ENCODE measurements at regions not wholly inside any gene's neighbourhood (a gene's known extent, or its start where the extent isn't known, plus 50 kb on each side); places are given as distances from the start of the nearest gene placed in this dataset.

- no peak for DNase-seq
Measured at GRCh38 chr15:37261685-37262084, 161.3 kb upstream of the MEIS2 start.

- no peak for DNase-seq
Measured at GRCh38 chr15:37262922-37263608, 162.7 kb upstream of the MEIS2 start.

GRCh38 chr15:37289109-37289765, 188.9 kb upstream of the MEIS2 start:
- DNase-seq: no peak

- DNase-seq: no peak
Measured at GRCh38 chr15:37291920-37292319, 191.6 kb upstream of the MEIS2 start.

GRCh38 chr15:37298271-37298670, 197.9 kb upstream of the MEIS2 start:
- no peak for DNase-seq

GRCh38 chr15:37339437-37339836, 239.1 kb upstream of the MEIS2 start:
- DNase-seq: no peak

- DNase-seq: no peak
Measured at GRCh38 chr15:37339856-37340255, 239.5 kb upstream of the MEIS2 start.

GRCh38 chr15:37340438-37340837, 240.1 kb upstream of the MEIS2 start:
- no peak for DNase-seq

GRCh38 chr15:37359101-37359892, 258.9 kb upstream of the MEIS2 start:
- no peak for DNase-seq

- no peak for DNase-seq
Measured at GRCh38 chr15:37359893-37360290, 259.5 kb upstream of the MEIS2 start.

- no peak for DNase-seq
Measured at GRCh38 chr15:37360724-37361123, 260.4 kb upstream of the MEIS2 start.

- no peak for DNase-seq
Measured at GRCh38 chr15:37361621-37362020, 261.3 kb upstream of the MEIS2 start.

GRCh38 chr15:37362414-37362813, 262.1 kb upstream of the MEIS2 start:
- no peak for DNase-seq

GRCh38 chr15:37368961-37369360, 268.6 kb upstream of the MEIS2 start:
- no peak for DNase-seq

GRCh38 chr15:37370941-37371340, 270.6 kb upstream of the MEIS2 start:
- no peak for DNase-seq

- no peak for DNase-seq
Measured at GRCh38 chr15:37372064-37372463, 271.7 kb upstream of the MEIS2 start.

- no peak for DNase-seq
Measured at GRCh38 chr15:37375519-37375918, 275.2 kb upstream of the MEIS2 start.

GRCh38 chr15:37377428-37377827, 277.1 kb upstream of the MEIS2 start:
- no peak for DNase-seq

- no peak for DNase-seq
Measured at GRCh38 chr15:37394402-37395099, 294.2 kb upstream of the MEIS2 start.

- no peak for DNase-seq
Measured at GRCh38 chr15:37395100-37395468, 294.7 kb upstream of the MEIS2 start.

- DNase-seq: no peak
Measured at GRCh38 chr15:37397266-37398022, 297.1 kb upstream of the MEIS2 start.

- DNase-seq: no peak
Measured at GRCh38 chr15:37416103-37416502, 315.8 kb upstream of the MEIS2 start.

GRCh38 chr15:37425541-37425940, 325.2 kb upstream of the MEIS2 start:
- no peak for DNase-seq
